ENCODE measurements at regions not wholly inside any gene's neighbourhood (a gene's known extent, or its start where the extent isn't known, plus 50 kb on each side); places are given as distances from the start of the nearest gene placed in this dataset.

DNA sequence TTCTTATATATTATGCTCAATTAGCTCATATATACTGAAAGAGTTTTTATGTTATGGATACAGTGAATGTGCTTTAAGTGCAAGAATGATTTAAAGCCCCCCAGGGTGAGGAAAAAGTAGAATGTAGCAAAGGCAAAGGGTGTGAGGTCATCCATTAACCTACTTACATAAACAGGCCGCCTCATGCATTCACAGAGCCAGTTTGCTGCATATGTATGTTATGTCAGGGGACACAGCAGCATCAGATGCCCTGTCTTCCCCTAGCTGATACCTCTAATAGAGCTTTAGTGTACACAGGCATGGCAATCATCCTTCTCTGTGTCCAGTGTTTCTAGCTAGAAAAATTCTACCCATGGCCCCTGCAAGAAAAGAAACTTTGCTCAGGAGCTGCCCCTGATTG lies 187.8 kb upstream of the FSHR start:
- TF ChIP-seq, protein P1, sequence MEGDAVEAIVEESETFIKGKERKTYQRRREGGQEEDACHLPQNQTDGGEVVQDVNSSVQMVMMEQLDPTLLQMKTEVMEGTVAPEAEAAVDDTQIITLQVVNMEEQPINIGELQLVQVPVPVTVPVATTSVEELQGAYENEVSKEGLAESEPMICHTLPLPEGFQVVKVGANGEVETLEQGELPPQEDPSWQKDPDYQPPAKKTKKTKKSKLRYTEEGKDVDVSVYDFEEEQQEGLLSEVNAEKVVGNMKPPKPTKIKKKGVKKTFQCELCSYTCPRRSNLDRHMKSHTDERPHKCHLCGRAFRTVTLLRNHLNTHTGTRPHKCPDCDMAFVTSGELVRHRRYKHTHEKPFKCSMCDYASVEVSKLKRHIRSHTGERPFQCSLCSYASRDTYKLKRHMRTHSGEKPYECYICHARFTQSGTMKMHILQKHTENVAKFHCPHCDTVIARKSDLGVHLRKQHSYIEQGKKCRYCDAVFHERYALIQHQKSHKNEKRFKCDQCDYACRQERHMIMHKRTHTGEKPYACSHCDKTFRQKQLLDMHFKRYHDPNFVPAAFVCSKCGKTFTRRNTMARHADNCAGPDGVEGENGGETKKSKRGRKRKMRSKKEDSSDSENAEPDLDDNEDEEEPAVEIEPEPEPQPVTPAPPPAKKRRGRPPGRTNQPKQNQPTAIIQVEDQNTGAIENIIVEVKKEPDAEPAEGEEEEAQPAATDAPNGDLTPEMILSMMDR (IDR thresholded peaks at IDR 0.05), result no peak
- no peak for TF ChIP-seq EZH2 (IDR thresholded peaks at IDR 0.05; ENCODE audit: borderline replicate concordance, insufficient read depth, low read depth, low read length, poor library complexity, severe bottlenecking)

All from B cell (primary cell).